ENCODE measurements at regions not wholly inside any gene's neighbourhood (a gene's known extent, or its start where the extent isn't known, plus 50 kb on each side); places are given as distances from the start of the nearest gene placed in this dataset.

GRCh38 chr10:75294518-75294865 lies 58.7 kb upstream of the COMTD1 start:
- DNase-seq (ENCODE audit: low read depth): peak; percentile 71

DNA sequence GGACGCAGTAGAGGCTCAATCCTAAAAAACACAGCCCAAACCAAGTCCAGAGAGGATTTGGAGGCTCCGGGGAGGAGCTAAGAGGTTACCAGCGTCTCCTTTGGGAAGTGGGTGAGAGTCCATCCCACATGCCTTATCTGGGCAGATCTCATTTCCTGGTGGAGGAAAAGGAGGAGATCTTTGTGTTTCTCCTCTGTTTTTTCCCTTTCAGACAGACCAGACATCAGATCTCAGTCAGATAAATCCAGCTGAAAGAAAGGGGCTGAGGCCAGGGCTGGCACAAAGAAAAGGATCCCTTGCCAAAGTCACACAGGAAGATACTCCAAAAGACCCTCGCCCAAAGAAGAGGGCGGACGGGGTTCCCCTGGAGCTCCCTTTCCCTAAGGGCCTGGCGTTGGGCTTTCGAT lies 58.3 kb upstream of the COMTD1 start:
- DNase-seq (ENCODE audit: low read depth): peak; percentile 72

- DNase-seq (ENCODE audit: low read depth): peak; percentile 8
Observed at GRCh38 chr10:75293446-75293820, 57.7 kb upstream of the COMTD1 start.

DNA sequence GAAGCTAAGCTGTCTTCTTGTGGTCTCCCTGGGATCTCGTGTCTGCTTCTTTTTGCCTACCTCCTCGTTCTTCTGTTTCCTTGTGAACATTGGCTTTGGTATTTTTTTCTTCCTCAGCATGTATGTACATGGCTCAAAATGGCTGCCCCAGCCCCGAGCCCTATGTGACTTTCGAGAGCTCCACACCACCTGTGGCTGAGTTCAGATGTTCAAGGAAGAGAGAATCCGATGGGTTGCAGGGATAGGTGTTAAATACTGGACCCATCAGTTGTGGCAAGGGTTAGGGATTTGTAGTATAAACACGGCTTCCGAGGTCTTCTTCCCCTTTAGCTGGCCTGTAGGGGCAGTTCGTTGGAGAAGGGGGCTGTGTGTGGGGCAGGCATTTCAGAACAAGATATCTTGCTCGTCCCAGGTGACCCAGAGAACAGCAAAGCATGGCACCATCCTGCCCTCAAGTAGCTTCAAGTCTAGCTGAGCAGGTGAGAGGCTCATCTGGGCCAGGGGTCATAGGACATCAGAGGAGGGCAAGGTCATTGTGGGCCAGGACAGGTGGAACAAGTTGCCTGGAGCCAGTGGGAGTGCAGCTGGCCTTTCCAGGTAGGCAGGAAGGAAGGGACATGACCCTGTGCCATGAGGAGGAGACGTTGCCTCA lies 57.2 kb upstream of the COMTD1 start:
- no peak for DNase-seq (ENCODE audit: low read depth)

- no peak for DNase-seq (ENCODE audit: low read depth)
Observed at GRCh38 chr10:75291805-75292204, 56.0 kb upstream of the COMTD1 start.

DNA sequence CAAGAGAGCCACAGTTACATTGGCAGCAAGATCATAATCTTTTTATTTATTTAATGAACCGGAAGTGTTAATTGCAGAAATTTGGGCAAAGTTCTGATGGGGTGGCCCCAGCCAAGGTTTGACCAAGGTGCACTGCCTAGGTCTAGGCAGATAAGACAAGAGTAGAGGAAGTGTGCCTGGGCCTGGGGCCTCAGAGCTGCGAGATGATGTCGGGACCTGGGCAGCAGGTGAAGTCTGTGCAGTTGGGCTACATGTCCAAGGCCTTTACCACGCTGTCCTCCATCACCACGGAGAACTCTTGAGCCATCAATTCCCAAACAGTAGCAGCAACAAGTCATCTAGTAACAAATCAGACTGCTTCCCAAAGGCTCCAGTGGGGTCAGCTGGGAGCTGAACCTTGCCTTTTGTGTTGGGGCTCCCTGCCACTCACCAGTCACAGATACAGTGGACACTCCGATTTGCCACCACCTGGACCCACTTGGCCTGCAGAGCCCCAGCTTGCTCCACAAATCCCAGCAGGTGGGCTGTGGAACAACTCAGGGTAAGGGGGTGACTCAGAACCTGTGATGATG lies 52.5 kb upstream of the COMTD1 start:
- DNase-seq (ENCODE audit: low read depth): no peak

GRCh38 chr10:75287697-75288096 lies 51.9 kb upstream of the COMTD1 start:
- DNase-seq (ENCODE audit: low read depth): no peak

- DNase-seq (ENCODE audit: low read depth): no peak
Observed at GRCh38 chr10:75286901-75287300, 51.1 kb upstream of the COMTD1 start.
